Endothelial cell (in vitro differentiated cells): ENCODE measurements at regions not wholly inside any gene's neighbourhood (a gene's known extent, or its start where the extent isn't known, plus 50 kb on each side); places are given as distances from the start of the nearest gene placed in this dataset.

Source experiments
- DNase-seq: peaks from one replicate; pipeline ENCODE4 v3.0.0; 2021; ENCODE audit warnings: low spot score
- H3K27ac Mint-ChIP-seq: one replicate; pipeline ENCODE4 v1.8.0; 2021; ENCODE audit warnings: mixed read lengths, inconsistent platforms; ENCODE audit not compliant: unreplicated experiment
- H3K27me3 Mint-ChIP-seq: one replicate; pipeline ENCODE4 v1.8.0; 2021; ENCODE audit warnings: mild to moderate bottlenecking, moderate library complexity, mixed read lengths, inconsistent platforms; ENCODE audit not compliant: unreplicated experiment
- H3K36me3 Mint-ChIP-seq: one replicate; pipeline ENCODE4 v1.8.0; 2021; ENCODE audit warnings: mild to moderate bottlenecking, low read depth, mixed read lengths, inconsistent platforms; ENCODE audit not compliant: unreplicated experiment
- H3K4me1 Mint-ChIP-seq: one replicate; pipeline ENCODE4 v1.8.0; 2021; ENCODE audit warnings: mild to moderate bottlenecking, mixed read lengths, inconsistent platforms; ENCODE audit not compliant: unreplicated experiment
- H3K4me3 Mint-ChIP-seq: one replicate; pipeline ENCODE4 v1.8.0; 2021; ENCODE audit warnings: mild to moderate bottlenecking, mixed read lengths, inconsistent platforms; ENCODE audit not compliant: unreplicated experiment
- H3K9me3 Mint-ChIP-seq: one replicate; pipeline ENCODE4 v1.8.0; 2021; ENCODE audit warnings: mixed read lengths, inconsistent platforms; ENCODE audit not compliant: unreplicated experiment
- CTCF ChIP-seq: fragments of 200-600 bp; sonication (generic); IDR thresholded peaks from one replicate; pipeline ENCODE4 v1.5.0; 2021; ENCODE audit warnings: antibody characterized with exemption; ENCODE audit not compliant: unreplicated experiment

- Mint-ChIP-seq H3K4me3 (no peak overlapping the region), H3K4me1 (peaks cover 2% of the 10 kb centered on the region), H3K9me3 (peaks cover 4% of the 10 kb centered on the region), H3K36me3 (no peaks in the 10 kb centered on the region), H3K27me3 (peaks cover 6% of the 10 kb centered on the region), H3K27ac (no peak overlapping the region)
- no peak for DNase-seq
- TF ChIP-seq CTCF: no peak
Measured at GRCh38 chr2:6653281-6653750, 212.4 kb downstream of the CMPK2 start.

GRCh38 chr2:6654279-6654678 is 211.4 kb downstream of the CMPK2 start:
- H3K27me3 Mint-ChIP-seq: peaks cover 3% of the 10 kb centered on the region
- H3K4me1 Mint-ChIP-seq: peaks cover 2% of the 10 kb centered on the region
- H3K9me3 Mint-ChIP-seq: peaks cover 4% of the 10 kb centered on the region
- H3K4me3 Mint-ChIP-seq: no peak overlapping the region
- TF ChIP-seq CTCF: no peak
- H3K36me3 Mint-ChIP-seq: no peaks in the 10 kb centered on the region
- no peak for DNase-seq
- no peak overlapping the region for H3K27ac Mint-ChIP-seq

- H3K4me1 Mint-ChIP-seq: peaks cover 2% of the 10 kb centered on the region
- no peak for TF ChIP-seq CTCF
- DNase-seq: no peak
- H3K27ac Mint-ChIP-seq: no peak overlapping the region
- no peaks in the 10 kb centered on the region for H3K36me3 Mint-ChIP-seq
- peaks cover 4% of the 10 kb centered on the region for H3K9me3 Mint-ChIP-seq
- H3K27me3 Mint-ChIP-seq: peaks cover 4% of the 10 kb centered on the region
- H3K4me3 Mint-ChIP-seq: no peak overlapping the region
Measured at GRCh38 chr2:6656633-6657032, 209.1 kb downstream of the CMPK2 start.

GRCh38 chr2:6657136-6657535 is 208.6 kb downstream of the CMPK2 start:
- H3K27ac Mint-ChIP-seq: no peak overlapping the region
- no peak overlapping the region for H3K4me3 Mint-ChIP-seq
- TF ChIP-seq CTCF: no peak
- H3K27me3 Mint-ChIP-seq: peaks cover 4% of the 10 kb centered on the region
- H3K4me1 Mint-ChIP-seq: peaks cover 2% of the 10 kb centered on the region
- H3K9me3 Mint-ChIP-seq: no peaks in the 10 kb centered on the region
- H3K36me3 Mint-ChIP-seq: no peaks in the 10 kb centered on the region
- DNase-seq: no peak

- H3K27me3 Mint-ChIP-seq: peaks cover 4% of the 10 kb centered on the region
Measured at GRCh38 chr2:6657855-6658254, 207.9 kb downstream of the CMPK2 start.

More at GRCh38 chr2:6657855-6658254, 207.9 kb downstream of the CMPK2 start:
- Mint-ChIP-seq H3K36me3 (no peaks in the 10 kb centered on the region), H3K9me3 (no peaks in the 10 kb centered on the region), H3K4me1 (peaks cover 2% of the 10 kb centered on the region), H3K27ac (no peak overlapping the region), H3K4me3 (no peak overlapping the region)
- no peak for TF ChIP-seq CTCF
- DNase-seq: no peak
